ENCODE measurements at regions not wholly inside any gene's neighbourhood (a gene's known extent, or its start where the extent isn't known, plus 50 kb on each side); places are given as distances from the start of the nearest gene placed in this dataset.

- TF ChIP-seq CTCF (IDR thresholded peaks at IDR 0.05) (no peak), POLR2A (IDR thresholded peaks at IDR 0.05) (no peak)
Observed at GRCh38 chr20:60125513-60125912, 167.3 kb downstream of the CDH26 start.

Data from stomach (tissue), 4 donors.